ENCODE measurements at regions not wholly inside any gene's neighbourhood (a gene's known extent, or its start where the extent isn't known, plus 50 kb on each side); places are given as distances from the start of the nearest gene placed in this dataset.

- TF ChIP-seq SIN3A (IDR thresholded peaks at IDR 0.05; ENCODE audit: low read depth) (no peak), YY1 (IDR thresholded peaks at IDR 0.05; ENCODE audit: extremely low read depth, insufficient replicate concordance, low read depth, low read length) (no peak), ZBTB33 (IDR thresholded peaks at IDR 0.05; ENCODE audit: extremely low read depth, insufficient replicate concordance, low read length) (no peak), EZH2 (IDR thresholded peaks at IDR 0.05) (no peak), ATF3 (IDR thresholded peaks at IDR 0.05) (no peak), JUND (IDR thresholded peaks at IDR 0.05) (no peak), SP1 (IDR thresholded peaks at IDR 0.05; ENCODE audit: low read depth) (no peak), POLR2AphosphoS5 (IDR thresholded peaks at IDR 0.05; ENCODE audit: low read depth, low read length) (no peak), ZNF274 (IDR thresholded peaks at IDR 0.05; ENCODE audit: low read depth, low read length) (no peak), POLR2A (IDR thresholded peaks at IDR 0.05; ENCODE audit: borderline replicate concordance, extremely low read depth, insufficient read depth, insufficient read length) (no peak), FOSL1 (IDR thresholded peaks at IDR 0.05; ENCODE audit: low read depth) (no peak)
Observed at GRCh38 chr12:61536117-61536516, 724.1 kb upstream of the USP15 start.
